ENCODE measurements at regions not wholly inside any gene's neighbourhood (a gene's known extent, or its start where the extent isn't known, plus 50 kb on each side); places are given as distances from the start of the nearest gene placed in this dataset.

GRCh38 chr18:47484068-47484467 is 232.6 kb upstream of the SKOR2 start:
- POLR2A ChIA-PET (ENCODE audit: low non-redundant PET): no interaction called here
- CTCF ChIA-PET: interaction anchor here (0.6 kb wide), 1 partner anchor 598 kb away, joined by 3 read pairs; no protein-coding TSS in a partner anchor
- no peak for DNase-seq (ENCODE audit: low spot score)
- H3K27ac ChIP-seq: no peak overlapping the region
- TF ChIP-seq, protein P1, sequence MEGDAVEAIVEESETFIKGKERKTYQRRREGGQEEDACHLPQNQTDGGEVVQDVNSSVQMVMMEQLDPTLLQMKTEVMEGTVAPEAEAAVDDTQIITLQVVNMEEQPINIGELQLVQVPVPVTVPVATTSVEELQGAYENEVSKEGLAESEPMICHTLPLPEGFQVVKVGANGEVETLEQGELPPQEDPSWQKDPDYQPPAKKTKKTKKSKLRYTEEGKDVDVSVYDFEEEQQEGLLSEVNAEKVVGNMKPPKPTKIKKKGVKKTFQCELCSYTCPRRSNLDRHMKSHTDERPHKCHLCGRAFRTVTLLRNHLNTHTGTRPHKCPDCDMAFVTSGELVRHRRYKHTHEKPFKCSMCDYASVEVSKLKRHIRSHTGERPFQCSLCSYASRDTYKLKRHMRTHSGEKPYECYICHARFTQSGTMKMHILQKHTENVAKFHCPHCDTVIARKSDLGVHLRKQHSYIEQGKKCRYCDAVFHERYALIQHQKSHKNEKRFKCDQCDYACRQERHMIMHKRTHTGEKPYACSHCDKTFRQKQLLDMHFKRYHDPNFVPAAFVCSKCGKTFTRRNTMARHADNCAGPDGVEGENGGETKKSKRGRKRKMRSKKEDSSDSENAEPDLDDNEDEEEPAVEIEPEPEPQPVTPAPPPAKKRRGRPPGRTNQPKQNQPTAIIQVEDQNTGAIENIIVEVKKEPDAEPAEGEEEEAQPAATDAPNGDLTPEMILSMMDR (conservative IDR thresholded peaks at IDR 0.05; ENCODE audit: low read depth): no peak

GRCh38 chr18:47480166-47480565 is 228.7 kb upstream of the SKOR2 start:
- ChIA-PET POLR2A (ENCODE audit: low non-redundant PET) (no interaction called here), CTCF (no interaction called here)
- DNase-seq (ENCODE audit: low spot score): no peak
- TF ChIP-seq, protein P1 (conservative IDR thresholded peaks at IDR 0.05; ENCODE audit: low read depth): no peak
- no peak overlapping the region for H3K27ac ChIP-seq

- no peak for DNase-seq (ENCODE audit: low spot score)
- no peak overlapping the region for H3K27ac ChIP-seq
- ChIA-PET POLR2A (ENCODE audit: low non-redundant PET) (no interaction called here), CTCF (no interaction called here)
- TF ChIP-seq, protein P1 (conservative IDR thresholded peaks at IDR 0.05; ENCODE audit: low read depth): no peak
Measured at GRCh38 chr18:47471784-47472183, 220.3 kb upstream of the SKOR2 start.

- POLR2A ChIA-PET (ENCODE audit: low non-redundant PET): no interaction called here
- TF ChIP-seq, protein P1 (conservative IDR thresholded peaks at IDR 0.05; ENCODE audit: low read depth): no peak
- CTCF ChIA-PET: no interaction called here
- no peak for DNase-seq (ENCODE audit: low spot score)
- H3K27ac ChIP-seq: no peak overlapping the region
Measured at GRCh38 chr18:47470941-47471340, 219.5 kb upstream of the SKOR2 start.

DNA sequence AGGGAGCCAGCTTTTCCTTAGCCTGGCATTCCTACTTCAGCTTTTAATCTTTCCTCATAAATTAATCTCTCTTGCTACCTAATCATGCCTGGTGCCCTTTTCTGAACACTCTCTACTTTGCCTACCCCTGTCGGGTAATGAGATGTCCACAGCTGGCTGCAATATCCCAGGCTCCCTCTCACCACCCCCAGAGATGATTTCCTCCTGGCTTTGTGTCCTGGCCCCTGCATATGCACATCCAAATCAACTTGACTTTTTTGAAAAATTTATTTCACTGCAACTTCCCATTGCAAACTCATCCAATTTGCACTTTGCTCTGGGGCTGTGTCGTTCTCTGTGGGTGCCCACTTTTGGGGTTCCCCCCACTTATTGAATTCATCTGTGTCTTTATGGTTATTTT is 218.1 kb upstream of the SKOR2 start:
- H3K27ac ChIP-seq: no peak overlapping the region
- TF ChIP-seq, protein P1 (conservative IDR thresholded peaks at IDR 0.05; ENCODE audit: low read depth): no peak
- ChIA-PET CTCF (no interaction called here), POLR2A (ENCODE audit: low non-redundant PET) (no interaction called here)
- DNase-seq (ENCODE audit: low spot score): no peak

DNA sequence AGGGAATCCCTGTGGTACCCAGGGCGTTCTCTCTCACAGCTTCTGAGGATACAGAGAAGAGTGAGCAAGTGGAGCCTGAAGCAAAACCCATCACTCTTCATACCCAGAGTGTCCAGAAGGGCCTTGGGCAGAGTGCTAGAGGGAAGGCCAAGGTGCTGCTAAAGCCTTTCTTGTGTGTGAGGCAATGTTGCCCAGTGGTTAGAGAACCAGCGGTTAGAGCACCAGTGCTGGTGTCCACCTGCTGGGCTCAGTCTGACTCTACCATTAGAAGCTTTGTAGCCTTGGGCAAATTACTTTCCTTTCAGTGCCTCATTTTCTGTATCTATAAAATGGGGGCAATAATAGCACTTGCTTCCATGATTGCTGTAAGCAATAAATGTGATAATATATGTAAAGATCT is 210.5 kb upstream of the SKOR2 start:
- CTCF ChIA-PET: no interaction called here
- H3K27ac ChIP-seq: no peak overlapping the region
- POLR2A ChIA-PET (ENCODE audit: low non-redundant PET): no interaction called here
- TF ChIP-seq, protein P1 (conservative IDR thresholded peaks at IDR 0.05; ENCODE audit: low read depth): no peak
- DNase-seq (ENCODE audit: low spot score): no peak

DNA sequence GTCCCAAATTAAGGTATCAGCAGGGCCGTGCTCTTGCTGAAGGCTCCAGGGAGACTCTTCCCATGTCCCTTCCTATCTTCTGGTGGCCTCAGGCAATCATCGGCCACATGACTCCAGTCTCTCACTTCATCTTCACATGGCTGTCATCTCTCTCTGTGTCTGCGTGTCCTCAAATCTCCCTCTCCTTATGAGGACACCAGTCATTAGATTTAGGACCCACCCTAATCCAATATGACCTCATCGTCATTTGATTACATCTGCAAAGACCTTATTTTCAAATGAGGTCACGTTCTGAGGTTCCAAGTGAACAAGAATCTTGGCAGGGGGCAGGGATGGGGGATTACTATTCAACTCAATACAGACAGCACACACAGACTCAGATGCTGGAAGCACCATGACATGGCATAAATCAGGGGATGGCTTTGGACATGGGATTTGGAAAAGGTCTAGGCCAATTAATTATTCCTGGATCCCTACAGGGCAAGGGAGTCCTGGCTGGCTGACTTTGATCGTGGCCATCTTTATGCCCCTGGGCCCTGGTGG is 210.0 kb upstream of the SKOR2 start:
- H3K27ac ChIP-seq: no peak overlapping the region
- DNase-seq (ENCODE audit: low spot score): no peak
- ChIA-PET CTCF (no interaction called here), POLR2A (ENCODE audit: low non-redundant PET) (no interaction called here)
- TF ChIP-seq, protein P1 (conservative IDR thresholded peaks at IDR 0.05; ENCODE audit: low read depth): no peak

Data from RWPE1 (cell line).